Ascending aorta (tissue), 2 donors: ENCODE measurements at regions not wholly inside any gene's neighbourhood (a gene's known extent, or its start where the extent isn't known, plus 50 kb on each side); places are given as distances from the start of the nearest gene placed in this dataset.
A peak's percentile ranks its signal among the peaks of the same experiment; 100 is the strongest.

Experiments used
- DNase-seq, 2 donors: peaks; one replicate each; pipeline ENCODE4 v3.0.0-alpha.2; 2019; ENCODE audit warnings: low spot score in 2 of 2
- H3K27ac ChIP-seq, 2 donors: fragments of 200-600 bp; sonication (generic); one replicate each; pipeline ENCODE4 v1.5.1; 2016 to 2017; ENCODE audit warnings: mild to moderate bottlenecking in 1 of 2
- H3K27me3 ChIP-seq: fragments of 200-600 bp; sonication (generic); one replicate; pipeline ENCODE4 v1.5.1; 2017
- H3K36me3 ChIP-seq, 2 donors: fragments of 200-600 bp; sonication (generic); one replicate each; pipeline ENCODE4 v1.5.1; 2016
- H3K4me1 ChIP-seq, 2 donors: fragments of 200-600 bp; sonication (generic); one replicate each; pipeline ENCODE4 v1.5.1; 2016 to 2017; ENCODE audit warnings: mild to moderate bottlenecking in 1 of 2
- H3K4me3 ChIP-seq, 2 donors: fragments of 200-600 bp; sonication (generic); one replicate each; pipeline ENCODE4 v1.5.1; 2016 to 2017; ENCODE audit warnings: mild to moderate bottlenecking in 1 of 2
- H3K9me3 ChIP-seq, 2 donors: fragments of 200-600 bp; sonication (generic); one replicate each; pipeline ENCODE4 v1.5.1; 2016
- CTCF ChIP-seq, 3 experiments: fragments of 200-600 bp in 2 of 3; fragments of 450-650 bp in 1 of 3; sonication (generic) in 2 of 3; IDR thresholded peaks; one replicate each; pipeline ENCODE4 v1.5.1; 2016 to 2019; ENCODE audit warnings: antibody characterized with exemption in 3 of 3, mild to moderate bottlenecking in 1 of 3, moderate library complexity in 1 of 3
- intact Hi-C: fragments of 100-400 bp; cut with DNase I; formaldehyde crosslinking; loops from one replicate; pipeline ENCODE4 v1.15.1; 2023

GRCh38 chr2:121124330-121124729, 160.7 kb downstream of the TFCP2L1 start:
- Histone ChIP-seq H3K9me3 (no peaks in the 10 kb centered on the region), H3K4me3 (no peak overlapping the region), H3K27ac (no peak overlapping the region), H3K4me1 (no peaks in the 10 kb centered on the region), H3K27me3 (no peaks in the 10 kb centered on the region), H3K36me3 (no peaks in the 10 kb centered on the region)
- DNase-seq = no peak
- intact Hi-C loops = no loop called here
- no peak for TF ChIP-seq CTCF (IDR thresholded peaks at IDR 0.05)

GRCh38 chr2:121125350-121125749, 159.7 kb downstream of the TFCP2L1 start:
- no peak for TF ChIP-seq CTCF (IDR thresholded peaks at IDR 0.05)
- no peaks in the 10 kb centered on the region for H3K36me3 ChIP-seq
- no peaks in the 10 kb centered on the region for H3K9me3 ChIP-seq
- intact Hi-C loops = no loop called here
- no peak for DNase-seq
- no peak overlapping the region for H3K27ac ChIP-seq
- no peaks in the 10 kb centered on the region for H3K27me3 ChIP-seq
- H3K4me1 ChIP-seq = no peaks in the 10 kb centered on the region
- H3K4me3 ChIP-seq = no peak overlapping the region

- intact Hi-C loops = no loop called here
- H3K36me3 ChIP-seq = no peaks in the 10 kb centered on the region
- H3K4me3 ChIP-seq = no peak overlapping the region
- no peaks in the 10 kb centered on the region for H3K4me1 ChIP-seq
- no peaks in the 10 kb centered on the region for H3K27me3 ChIP-seq
- H3K9me3 ChIP-seq = no peaks in the 10 kb centered on the region
- TF ChIP-seq CTCF (IDR thresholded peaks at IDR 0.05) = peak in 1 of 3 experiments; percentile 13
- DNase-seq = no peak
- no peak overlapping the region for H3K27ac ChIP-seq
Observed at GRCh38 chr2:121128741-121129659, 156.0 kb downstream of the TFCP2L1 start.

- H3K9me3 ChIP-seq = no peaks in the 10 kb centered on the region
- intact Hi-C loops = no loop called here
- no peak overlapping the region for H3K27ac ChIP-seq
- no peak overlapping the region for H3K4me3 ChIP-seq
- no peak for DNase-seq
- TF ChIP-seq CTCF (IDR thresholded peaks at IDR 0.05) = no peak
- no peaks in the 10 kb centered on the region for H3K27me3 ChIP-seq
- no peaks in the 10 kb centered on the region for H3K36me3 ChIP-seq
- no peaks in the 10 kb centered on the region for H3K4me1 ChIP-seq
Observed at GRCh38 chr2:121129692-121130091, 155.3 kb downstream of the TFCP2L1 start.

- no peaks in the 10 kb centered on the region for H3K4me1 ChIP-seq
- DNase-seq = no peak
- intact Hi-C loops = no loop called here
- H3K4me3 ChIP-seq = no peak overlapping the region
- TF ChIP-seq CTCF (IDR thresholded peaks at IDR 0.05) = no peak
- no peak overlapping the region for H3K27ac ChIP-seq
- H3K27me3 ChIP-seq = no peaks in the 10 kb centered on the region
- no peaks in the 10 kb centered on the region for H3K36me3 ChIP-seq
- H3K9me3 ChIP-seq = no peaks in the 10 kb centered on the region
Observed at GRCh38 chr2:121130301-121130850, 154.6 kb downstream of the TFCP2L1 start.
